Trophoblast cell (in vitro differentiated cells and primary cell): ENCODE measurements at regions not wholly inside any gene's neighbourhood (a gene's known extent, or its start where the extent isn't known, plus 50 kb on each side); places are given as distances from the start of the nearest gene placed in this dataset.

Experiments
- DNase-seq, 2 donors: peaks; one replicate each; pipeline ENCODE4 v3.0.0-alpha.2; 2016
- H2AFZ ChIP-seq: 2 replicates; pipeline ENCODE4 v1.6.1; 2013; ENCODE audit warnings: low read length, moderate library complexity, mild to moderate bottlenecking; ENCODE audit not compliant: insufficient read depth, poor library complexity
- H2AK5ac ChIP-seq: 2 replicates; pipeline ENCODE4 v1.6.1; 2013; ENCODE audit warnings: mild to moderate bottlenecking, low read length
- H2BK120ac ChIP-seq: 2 replicates; pipeline ENCODE4 v1.6.1; 2013; ENCODE audit warnings: low read length, mild to moderate bottlenecking, moderate library complexity; ENCODE audit not compliant: insufficient read depth, poor library complexity
- H2BK12ac ChIP-seq: 2 replicates; pipeline ENCODE4 v1.6.1; 2013; ENCODE audit warnings: mild to moderate bottlenecking, low read length, moderate library complexity
- H2BK5ac ChIP-seq: 2 replicates; pipeline ENCODE4 v1.6.1; 2013; ENCODE audit warnings: low read length, low read depth, moderate library complexity, mild to moderate bottlenecking; ENCODE audit not compliant: poor library complexity
- H3K14ac ChIP-seq: 2 replicates; pipeline ENCODE4 v1.6.1; 2013; ENCODE audit warnings: mild to moderate bottlenecking, low read length
- H3K18ac ChIP-seq: 2 replicates; pipeline ENCODE4 v1.6.1; 2013; ENCODE audit warnings: mild to moderate bottlenecking, low read length
- H3K23ac ChIP-seq: 2 replicates; pipeline ENCODE4 v1.6.1; 2013; ENCODE audit warnings: low read length
- H3K27ac ChIP-seq: 2 replicates; pipeline ENCODE4 v1.5.1; 2013; ENCODE audit warnings: low read depth, mild to moderate bottlenecking, inconsistent platforms, low read length, moderate library complexity
- H3K27me3 ChIP-seq: 2 replicates; pipeline ENCODE4 v1.6.1; 2013; ENCODE audit warnings: inconsistent platforms, mild to moderate bottlenecking, low read length, moderate library complexity; ENCODE audit not compliant: insufficient read depth
- H3K36me3 ChIP-seq, 2 experiments: 1 replicate in 1 of 2; 2 replicates in 1 of 2; pipeline ENCODE4 v1.6.1; 2013; ENCODE audit warnings: low read length in 2 of 2, mild to moderate bottlenecking in 2 of 2, moderate library complexity in 1 of 2; ENCODE audit not compliant: insufficient read depth in 2 of 2, control insufficient read depth in 1 of 2
- H3K4ac ChIP-seq: 2 replicates; pipeline ENCODE4 v1.6.1; 2013; ENCODE audit warnings: low read depth, mild to moderate bottlenecking, low read length, moderate library complexity
- H3K4me1 ChIP-seq, 2 experiments: 1 replicate in 1 of 2; 2 replicates in 1 of 2; pipeline ENCODE4 v1.6.1; 2013; ENCODE audit warnings: low read length in 2 of 2, mild to moderate bottlenecking in 2 of 2, moderate library complexity in 1 of 2; ENCODE audit not compliant: insufficient read depth in 2 of 2, control insufficient read depth in 1 of 2
- H3K4me2 ChIP-seq: 2 replicates; pipeline ENCODE4 v1.6.1; 2013; ENCODE audit warnings: inconsistent platforms, mild to moderate bottlenecking, low read length, moderate library complexity
- H3K4me3 ChIP-seq: 2 replicates; pipeline ENCODE4 v1.5.1; 2013; ENCODE audit warnings: mild to moderate bottlenecking, low read depth, low read length, inconsistent platforms
- H3K79me1 ChIP-seq: one replicate; pipeline ENCODE4 v1.6.1; 2013; ENCODE audit warnings: low read length
- H3K79me2 ChIP-seq: 2 replicates; pipeline ENCODE4 v1.6.1; 2013; ENCODE audit warnings: low read length, mild to moderate bottlenecking; ENCODE audit not compliant: control insufficient read depth, insufficient read depth, poor library complexity
- H3K9ac ChIP-seq: 2 replicates; pipeline ENCODE4 v1.6.1; 2013; ENCODE audit warnings: mild to moderate bottlenecking, low read length
- H3K9me3 ChIP-seq: 2 replicates; pipeline ENCODE4 v1.6.1; 2013; ENCODE audit warnings: low read depth, mild to moderate bottlenecking, control low read depth, inconsistent platforms, low read length; ENCODE audit not compliant: insufficient read depth
- H4K12ac ChIP-seq: 2 replicates; pipeline ENCODE4 v1.6.1; 2013; ENCODE audit warnings: low read depth, mild to moderate bottlenecking, low read length, moderate library complexity
- H4K8ac ChIP-seq: 2 replicates; pipeline ENCODE4 v1.6.1; 2013; ENCODE audit warnings: low read depth, mild to moderate bottlenecking, low read length, moderate library complexity
- H4K91ac ChIP-seq: one replicate; pipeline ENCODE4 v1.6.1; 2013; ENCODE audit warnings: low read depth, mild to moderate bottlenecking, low read length, moderate library complexity
- WGBS: extraction: QIAGEN DNeasy Blood & Tissue Kit; methylation state at CpG from one replicate; pipeline ENCODE4 v1.1.7; 2013; ENCODE audit warnings: missing lambda C conversion rate; ENCODE audit not compliant: insufficient read length, insufficient coverage; ENCODE audit errors: extremely low coverage; 5-methylcytosine and 5-hydroxymethylcytosine counted together

GRCh38 chr6:137653706-137654059, 159.5 kb upstream of the OLIG3 start:
- H3K14ac ChIP-seq: no peak overlapping the region
- H3K23ac ChIP-seq: no peak overlapping the region

GRCh38 chr6:137654365-137654981, 160.3 kb upstream of the OLIG3 start:
- Histone ChIP-seq H3K4me1 (peaks cover 5 to 9% of the 10 kb centered on the region in 2 experiments), H3K36me3 (no peaks in the 10 kb centered on the region), H3K14ac (no peak overlapping the region), H3K27ac (no peak overlapping the region), H3K79me2 (no peaks in the 10 kb centered on the region), H2AK5ac (no peak overlapping the region), H3K18ac (no peak overlapping the region), H3K9ac (no peak overlapping the region), H4K12ac (no peak overlapping the region), H3K23ac (no peak overlapping the region), H3K9me3 (peaks cover 4% of the 10 kb centered on the region), H3K4me3 (no peak overlapping the region), H3K4me2 (no peak overlapping the region), H4K91ac (no peak overlapping the region), H3K4ac (no peak overlapping the region), H2BK5ac (no peak overlapping the region), H2BK12ac (no peak overlapping the region), H4K8ac (no peak overlapping the region), H2AFZ (no peak overlapping the region), H3K79me1 (peaks cover 4% of the 10 kb centered on the region), H3K27me3 (no peaks in the 10 kb centered on the region), H2BK120ac (no peak overlapping the region)
- no CpG with 5 or more reads among the region's 1 CpG for WGBS
- no peak for DNase-seq

More at GRCh38 chr6:137653706-137654059, 159.5 kb upstream of the OLIG3 start:
- no peak overlapping the region for H2AK5ac ChIP-seq
- H3K27me3 ChIP-seq: no peaks in the 10 kb centered on the region
- H3K4me2 ChIP-seq: no peak overlapping the region
- no peak overlapping the region for H4K91ac ChIP-seq
- H2BK120ac ChIP-seq: no peak overlapping the region
- H2BK12ac ChIP-seq: no peak overlapping the region
- no peak overlapping the region for H3K18ac ChIP-seq
- no peak for DNase-seq
- no peak overlapping the region for H4K8ac ChIP-seq
- H2AFZ ChIP-seq: no peak overlapping the region
- no peak overlapping the region for H3K4me3 ChIP-seq
- H3K9ac ChIP-seq: no peak overlapping the region
- H2BK5ac ChIP-seq: no peak overlapping the region
- H3K36me3 ChIP-seq: no peaks in the 10 kb centered on the region
- H3K79me1 ChIP-seq: peaks cover 5% of the 10 kb centered on the region
- no CpG with 5 or more reads among the region's 3 CpGs for WGBS
- H4K12ac ChIP-seq: no peak overlapping the region
- H3K4me1 ChIP-seq: peaks cover 7 to 9% of the 10 kb centered on the region in 2 experiments
- H3K27ac ChIP-seq: no peak overlapping the region
- peaks cover 4% of the 10 kb centered on the region for H3K9me3 ChIP-seq
- H3K4ac ChIP-seq: no peak overlapping the region
- no peaks in the 10 kb centered on the region for H3K79me2 ChIP-seq

GRCh38 chr6:137655291-137655690, 161.1 kb upstream of the OLIG3 start:
- H3K79me2 ChIP-seq: no peaks in the 10 kb centered on the region
- H4K91ac ChIP-seq: no peak overlapping the region
- no peak overlapping the region for H2AFZ ChIP-seq
- no peak overlapping the region for H3K9ac ChIP-seq
- H3K27ac ChIP-seq: no peak overlapping the region
- no peak overlapping the region for H4K12ac ChIP-seq
- no peaks in the 10 kb centered on the region for H3K27me3 ChIP-seq
- H4K8ac ChIP-seq: no peak overlapping the region
- H3K4ac ChIP-seq: no peak overlapping the region
- H3K23ac ChIP-seq: no peak overlapping the region
- H2BK12ac ChIP-seq: no peak overlapping the region
- H3K4me1 ChIP-seq: peaks cover 7 to 9% of the 10 kb centered on the region in 2 experiments
- no peaks in the 10 kb centered on the region for H3K36me3 ChIP-seq
- DNase-seq: peak; percentile 74 to 94
- no peak overlapping the region for H3K4me3 ChIP-seq
- H2BK120ac ChIP-seq: no peak overlapping the region
- H3K18ac ChIP-seq: no peak overlapping the region
- H3K79me1 ChIP-seq: peaks cover 4% of the 10 kb centered on the region
- peaks cover 4% of the 10 kb centered on the region for H3K9me3 ChIP-seq
- H2AK5ac ChIP-seq: no peak overlapping the region
- H2BK5ac ChIP-seq: no peak overlapping the region
- no peak overlapping the region for H3K4me2 ChIP-seq
- no peak overlapping the region for H3K14ac ChIP-seq
- WGBS: no CpG with 5 or more reads among the region's 2 CpGs

GRCh38 chr6:137656735-137657134, 162.5 kb upstream of the OLIG3 start:
- Histone ChIP-seq H2BK5ac (peak overlapping the region; percentile 55), H4K8ac (no peak overlapping the region), H3K36me3 (no peaks in the 10 kb centered on the region), H3K9ac (no peak overlapping the region), H2BK120ac (no peak overlapping the region), H3K4me2 (no peak overlapping the region), H2BK12ac (peak overlapping the region; percentile 83), H2AK5ac (peak overlapping the region; percentile 76), H3K27ac (peak overlapping the region; percentile 29), H3K18ac (no peak overlapping the region), H4K91ac (peak overlapping the region; percentile 61), H3K9me3 (peaks cover 4% of the 10 kb centered on the region), H3K23ac (no peak overlapping the region), H3K4ac (no peak overlapping the region), H4K12ac (no peak overlapping the region), H3K79me1 (peaks cover 6% of the 10 kb centered on the region), H2AFZ (no peak overlapping the region), H3K27me3 (no peaks in the 10 kb centered on the region), H3K4me3 (no peak overlapping the region), H3K14ac (peak overlapping the region; percentile 32), H3K4me1 (peaks cover 7 to 9% of the 10 kb centered on the region in 2 experiments), H3K79me2 (no peaks in the 10 kb centered on the region)
- no peak for DNase-seq
- WGBS: no CpG with 5 or more reads among the region's 4 CpGs
